CD4-positive, alpha-beta T cell (primary cell): ENCODE measurements at regions not wholly inside any gene's neighbourhood (a gene's known extent, or its start where the extent isn't known, plus 50 kb on each side); places are given as distances from the start of the nearest gene placed in this dataset.

Experiments used
- ATAC-seq: fragments of 200-7000 bp; cut with Tn5 transposase; one replicate; pipeline ENCODE4 v1.10.0; 2022; ENCODE audit warnings: mild to moderate bottlenecking; ENCODE audit not compliant: poor library complexity
- CTCF ChIA-PET: fragments of 350-600 bp; sonication (Branson Sonifier 250); formaldehyde crosslinking; loops from one replicate; lab custom pipeline; 2021; ENCODE audit warnings: antibody characterized with exemption, inconsistent platforms; lab: Charles Lee
- POLR2A ChIA-PET: fragments of 350-600 bp; sonication (Branson Sonifier 250); formaldehyde crosslinking; loops from one replicate; lab custom pipeline; 2021; ENCODE audit warnings: antibody characterized with exemption, inconsistent platforms; lab: Charles Lee
- DNase-seq, 14 experiments: peaks; one replicate each; pipeline ENCODE4 v3.0.0-alpha.2; 2013 to 2020; ENCODE audit warnings: mixed read lengths in 2 of 14
- H3K27ac ChIP-seq, 2 donors: one replicate each; pipeline versions ENCODE4 v1.5.1 to v1.7.0; 2013; ENCODE audit warnings: low read length in 2 of 2, low read depth in 1 of 2, mild to moderate bottlenecking in 1 of 2
- H3K27me3 ChIP-seq, 2 experiments: 1 replicate in 1 of 2; 2 replicates in 1 of 2; pipeline versions ENCODE4 v1.6.1 to v1.7.0; 2013; ENCODE audit warnings: low read length in 2 of 2, control low read depth in 1 of 2, mild to moderate bottlenecking in 1 of 2, moderate library complexity in 1 of 2; ENCODE audit not compliant: insufficient read depth in 2 of 2, control insufficient read depth in 1 of 2
- H3K36me3 ChIP-seq: one replicate; pipeline ENCODE4 v1.6.1; 2013; ENCODE audit warnings: low read length, control low read depth; ENCODE audit not compliant: insufficient read depth
- H3K4me1 ChIP-seq: one replicate; pipeline ENCODE4 v1.6.1; 2013; ENCODE audit warnings: low read length, control low read depth; ENCODE audit not compliant: insufficient read depth
- H3K4me3 ChIP-seq: one replicate; pipeline ENCODE4 v1.5.1; 2013; ENCODE audit warnings: mild to moderate bottlenecking, low read length, moderate library complexity
- H3K9me3 ChIP-seq, 2 experiments: 1 replicate in 1 of 2; 2 replicates in 1 of 2; pipeline versions ENCODE4 v1.6.1 to v1.7.0; 2013; ENCODE audit warnings: low read length in 2 of 2, mild to moderate bottlenecking in 2 of 2, control low read depth in 1 of 2, moderate library complexity in 1 of 2; ENCODE audit not compliant: control insufficient read depth in 1 of 2, insufficient read depth in 1 of 2
- H3K27ac Mint-ChIP-seq: one replicate; pipeline ENCODE4 v1.8.0; 2020; ENCODE audit warnings: mixed read lengths
- H3K27me3 Mint-ChIP-seq: one replicate; pipeline ENCODE4 v1.8.0; 2021; ENCODE audit warnings: mixed read lengths
- H3K36me3 Mint-ChIP-seq: one replicate; pipeline ENCODE4 v1.8.0; 2021; ENCODE audit warnings: low read depth, mixed read lengths
- H3K4me1 Mint-ChIP-seq: one replicate; pipeline ENCODE4 v1.8.0; 2021; ENCODE audit warnings: low read depth, mixed read lengths
- H3K4me3 Mint-ChIP-seq: one replicate; pipeline ENCODE4 v1.8.0; 2020; ENCODE audit warnings: mild to moderate bottlenecking, mixed read lengths
- H3K9me3 Mint-ChIP-seq: one replicate; pipeline ENCODE4 v1.8.0; 2020; ENCODE audit warnings: mixed read lengths
- intact Hi-C, 2 experiments: fragments of 100-400 bp; cut with DNase I in 1 of 2; cut with micrococcal nuclease in 1 of 2; formaldehyde crosslinking; loops; one replicate each; pipeline versions ENCODE4 v1.15.1 to v1.9.0; 2023 to 2025; cut with DNase I, micrococcal nuclease
- TF ChIP-seq, protein P1 (sequence below): fragments of 200-600 bp; IDR thresholded peaks from one replicate; pipeline ENCODE4 v1.8.0; 2022; ENCODE audit warnings: antibody characterized with exemption, mild to moderate bottlenecking

DNA sequence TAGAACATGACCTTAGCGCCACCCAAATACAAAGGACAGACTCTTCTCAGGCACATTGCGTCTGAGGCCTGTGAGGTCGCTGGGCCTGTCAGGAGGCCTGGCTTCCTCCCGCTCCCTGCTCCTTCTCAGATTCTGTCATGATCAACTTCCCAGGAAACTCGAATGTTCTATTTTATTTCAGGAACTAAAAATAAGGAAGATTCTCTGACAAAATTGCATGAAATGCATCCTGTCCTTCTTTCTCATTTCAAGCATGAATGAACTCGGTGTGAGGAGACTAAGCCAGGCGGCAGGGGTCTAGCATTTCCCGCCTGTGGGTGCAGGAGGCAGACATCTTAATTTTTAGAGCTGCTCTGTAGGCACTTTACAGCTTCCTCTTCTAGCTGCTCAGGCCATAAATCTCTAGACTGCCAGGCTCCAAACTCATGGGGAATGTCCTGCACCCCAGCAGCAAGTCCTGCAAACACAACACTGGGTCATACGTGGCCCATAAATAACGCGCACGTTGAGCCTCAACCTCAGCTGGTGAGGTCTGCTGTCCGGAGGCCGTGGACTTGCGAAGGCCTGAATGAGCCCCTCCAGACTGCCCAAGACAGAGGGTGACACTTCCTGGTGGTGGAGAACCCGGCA lies 109.7 kb upstream of the ZNF236 start:
- intact Hi-C loops: loop anchor here in 1 of 2 experiments (10.0 kb wide), 1 partner anchor 218 kb away; the partner anchor contains the start of gene ZNF516
- Histone ChIP-seq H3K36me3 (no peaks in the 10 kb centered on the region), H3K4me1 (peaks cover 5% of the 10 kb centered on the region), H3K27me3 (no peaks in the 10 kb centered on the region), H3K9me3 (peaks cover 0 to 3% of the 10 kb centered on the region in 2 experiments), H3K27ac (no peak overlapping the region), H3K4me3 (no peak overlapping the region)
- TF ChIP-seq, protein P1, sequence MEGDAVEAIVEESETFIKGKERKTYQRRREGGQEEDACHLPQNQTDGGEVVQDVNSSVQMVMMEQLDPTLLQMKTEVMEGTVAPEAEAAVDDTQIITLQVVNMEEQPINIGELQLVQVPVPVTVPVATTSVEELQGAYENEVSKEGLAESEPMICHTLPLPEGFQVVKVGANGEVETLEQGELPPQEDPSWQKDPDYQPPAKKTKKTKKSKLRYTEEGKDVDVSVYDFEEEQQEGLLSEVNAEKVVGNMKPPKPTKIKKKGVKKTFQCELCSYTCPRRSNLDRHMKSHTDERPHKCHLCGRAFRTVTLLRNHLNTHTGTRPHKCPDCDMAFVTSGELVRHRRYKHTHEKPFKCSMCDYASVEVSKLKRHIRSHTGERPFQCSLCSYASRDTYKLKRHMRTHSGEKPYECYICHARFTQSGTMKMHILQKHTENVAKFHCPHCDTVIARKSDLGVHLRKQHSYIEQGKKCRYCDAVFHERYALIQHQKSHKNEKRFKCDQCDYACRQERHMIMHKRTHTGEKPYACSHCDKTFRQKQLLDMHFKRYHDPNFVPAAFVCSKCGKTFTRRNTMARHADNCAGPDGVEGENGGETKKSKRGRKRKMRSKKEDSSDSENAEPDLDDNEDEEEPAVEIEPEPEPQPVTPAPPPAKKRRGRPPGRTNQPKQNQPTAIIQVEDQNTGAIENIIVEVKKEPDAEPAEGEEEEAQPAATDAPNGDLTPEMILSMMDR: no peak
- CTCF ChIA-PET: interaction anchor here (1.1 kb wide), 1 partner anchor 314 kb away, joined by 3 read pairs; no protein-coding TSS in a partner anchor
- H3K4me3 Mint-ChIP-seq: no peak overlapping the region
- no peaks in the 10 kb centered on the region for H3K9me3 Mint-ChIP-seq
- POLR2A ChIA-PET: no interaction called here
- no peak overlapping the region for H3K27ac Mint-ChIP-seq
- no peaks in the 10 kb centered on the region for H3K36me3 Mint-ChIP-seq
- H3K4me1 Mint-ChIP-seq: peaks cover 11% of the 10 kb centered on the region
- ATAC-seq (no peak), DNase-seq (no peak)
- H3K27me3 Mint-ChIP-seq: peaks cover 5% of the 10 kb centered on the region

DNA sequence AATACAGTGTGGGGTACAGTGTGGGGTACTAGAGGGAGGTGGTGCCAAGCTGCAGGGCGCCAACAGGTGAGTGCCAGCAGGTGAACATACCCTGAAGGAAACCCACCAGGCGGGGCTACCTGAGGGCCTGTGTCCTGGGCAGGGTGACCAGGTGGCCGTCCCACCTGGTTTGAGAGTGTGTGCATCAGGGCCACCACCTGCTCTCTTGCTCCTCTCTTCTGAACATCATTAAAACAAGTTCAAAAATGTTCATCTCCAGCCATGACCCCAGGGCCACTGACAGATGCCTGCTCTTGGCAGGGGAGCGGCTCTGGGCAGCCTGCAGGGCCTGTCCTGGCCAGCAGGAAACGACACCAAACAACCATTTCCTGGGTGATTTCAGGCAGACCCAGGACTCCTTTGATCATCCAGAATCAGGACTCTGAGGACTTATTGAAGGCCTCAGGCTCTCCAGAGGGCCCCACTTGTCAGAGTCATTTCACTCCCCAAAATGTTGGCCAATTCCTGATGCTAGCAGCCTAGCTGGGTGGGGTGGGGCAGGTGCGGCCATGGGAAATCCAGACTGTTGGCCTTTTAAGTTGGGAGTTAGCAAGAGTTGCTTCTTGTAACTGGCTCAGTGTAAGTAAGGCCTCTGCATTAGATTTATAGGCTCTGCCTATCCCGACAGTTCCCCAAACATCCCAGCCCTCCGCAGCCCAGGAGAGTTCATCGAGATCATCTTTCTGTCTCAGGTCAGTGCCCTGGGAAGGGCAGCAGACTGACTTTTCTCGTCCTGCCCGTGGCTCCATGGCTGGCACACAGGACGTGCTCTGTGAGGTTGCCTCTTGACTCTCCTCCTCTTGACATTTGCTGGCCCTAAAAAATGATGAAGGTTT lies 111.5 kb upstream of the ZNF236 start:
- TF ChIP-seq, protein P1: no peak

More for the DNA sequence above, 111.5 kb upstream of the ZNF236 start:
- no peak overlapping the region for H3K4me3 ChIP-seq
- Mint-ChIP-seq H3K27ac (no peak overlapping the region), H3K4me3 (no peak overlapping the region), H3K9me3 (no peaks in the 10 kb centered on the region), H3K27me3 (peaks cover 5% of the 10 kb centered on the region), H3K4me1 (peaks cover 11% of the 10 kb centered on the region), H3K36me3 (no peaks in the 10 kb centered on the region)
- ChIA-PET POLR2A (interaction anchor here (1.6 kb wide), 1 partner anchor 10 kb away, joined by 14 read pairs; no protein-coding TSS in a partner anchor), CTCF (interaction anchor here (2.8 kb wide), 1 partner anchor 313 kb away, joined by 26 read pairs; no protein-coding TSS in a partner anchor)
- no peaks in the 10 kb centered on the region for H3K36me3 ChIP-seq
- no peak for DNase-seq
- H3K4me1 ChIP-seq: peaks cover 5% of the 10 kb centered on the region
- no peak overlapping the region for H3K27ac ChIP-seq
- intact Hi-C loops: loop anchor here in 1 of 2 experiments (10.0 kb wide), 1 partner anchor 216 kb away; the partner anchor contains the start of gene ZNF516
- H3K27me3 ChIP-seq: no peaks in the 10 kb centered on the region
- no peak for ATAC-seq
- peaks cover 0 to 3% of the 10 kb centered on the region in 2 experiments for H3K9me3 ChIP-seq
